DMS153 (cell line): ENCODE measurements at regions not wholly inside any gene's neighbourhood (a gene's known extent, or its start where the extent isn't known, plus 50 kb on each side); places are given as distances from the start of the nearest gene placed in this dataset.

Source experiments
- DNase-seq: peaks from one replicate; lab custom pipeline; 2025; lab: John Stamatoyannopoulos, UW

DNA sequence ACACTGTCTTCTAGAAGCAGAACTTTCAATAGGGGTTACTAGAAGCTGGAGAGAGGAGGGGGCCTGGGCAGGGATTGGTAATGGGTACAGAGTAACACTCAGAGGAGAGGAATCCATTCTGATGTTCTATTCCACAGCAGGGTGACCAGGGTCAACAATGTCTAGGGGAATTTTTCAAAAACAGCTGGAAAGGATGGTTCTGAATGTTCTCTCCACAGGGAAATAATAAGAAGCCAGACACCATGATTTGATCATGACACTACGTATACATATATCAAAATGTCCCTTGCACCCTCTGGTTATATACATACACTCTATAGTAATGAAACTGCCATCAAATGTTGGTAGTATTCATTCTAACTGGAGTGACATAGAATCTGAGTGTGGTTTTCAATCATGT is 111.2 kb upstream of the TOP3B start:
- DNase-seq, result no peak

DNA sequence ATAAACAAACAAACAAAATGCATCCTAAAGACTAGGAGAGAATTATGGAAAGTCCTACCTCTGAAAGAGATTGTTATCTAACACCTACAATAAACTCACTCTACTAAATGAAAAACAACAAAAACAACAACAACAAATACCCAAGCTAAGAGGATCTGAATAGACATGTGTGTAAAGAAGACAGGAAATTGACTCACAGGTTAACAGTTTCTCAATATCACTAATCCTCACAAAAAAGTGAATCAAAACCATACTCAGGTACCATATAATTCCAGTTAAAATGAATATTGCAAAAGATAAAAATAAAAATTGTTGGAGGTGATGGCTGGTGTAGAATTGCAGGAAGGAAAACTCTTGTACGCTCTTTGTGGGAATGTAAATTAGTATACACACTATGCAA is 110.4 kb upstream of the TOP3B start:
- no peak for DNase-seq

DNA sequence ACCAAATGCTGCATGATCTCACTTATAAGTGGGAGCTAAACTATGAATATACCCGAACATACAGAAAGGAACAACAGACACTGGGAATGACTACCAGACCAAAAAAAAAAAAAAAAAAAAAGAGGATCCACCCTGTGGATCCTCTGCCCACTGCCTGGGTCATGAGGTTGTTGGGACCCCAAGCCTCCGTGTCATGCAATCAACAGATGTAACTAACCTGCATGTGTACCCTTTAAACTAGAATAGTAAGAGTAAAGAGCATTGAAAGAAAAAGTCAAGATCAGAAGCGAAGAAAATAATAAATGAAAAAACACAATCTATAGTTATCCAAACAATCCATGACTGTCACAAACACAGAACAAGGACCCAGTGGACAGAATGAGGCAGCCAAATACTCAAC is 109.5 kb upstream of the TOP3B start:
- DNase-seq, result no peak

DNA sequence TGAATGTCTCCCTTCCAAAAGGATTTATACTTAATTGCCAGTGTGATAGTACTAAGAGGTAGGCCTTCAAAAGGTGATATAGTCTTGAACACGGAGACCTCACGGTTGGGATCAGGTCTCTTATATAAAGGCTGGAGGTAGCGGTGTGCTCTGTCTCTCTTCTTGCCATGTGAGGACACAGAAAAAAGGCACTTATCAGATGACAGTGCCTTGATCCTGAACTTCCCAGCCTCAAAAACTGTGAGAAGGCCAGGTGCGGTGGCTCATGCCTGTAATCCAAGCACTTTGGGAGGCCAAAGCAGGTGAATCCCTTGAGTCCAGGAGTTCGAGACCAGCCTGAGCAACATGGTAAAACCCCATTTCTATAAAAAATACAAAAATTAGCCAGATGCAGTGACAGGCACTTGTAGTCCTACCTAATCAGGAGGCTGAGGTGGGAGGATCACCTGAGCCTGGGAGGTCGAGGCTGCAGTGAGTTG is 108.9 kb upstream of the TOP3B start:
- DNase-seq, result no peak

DNA sequence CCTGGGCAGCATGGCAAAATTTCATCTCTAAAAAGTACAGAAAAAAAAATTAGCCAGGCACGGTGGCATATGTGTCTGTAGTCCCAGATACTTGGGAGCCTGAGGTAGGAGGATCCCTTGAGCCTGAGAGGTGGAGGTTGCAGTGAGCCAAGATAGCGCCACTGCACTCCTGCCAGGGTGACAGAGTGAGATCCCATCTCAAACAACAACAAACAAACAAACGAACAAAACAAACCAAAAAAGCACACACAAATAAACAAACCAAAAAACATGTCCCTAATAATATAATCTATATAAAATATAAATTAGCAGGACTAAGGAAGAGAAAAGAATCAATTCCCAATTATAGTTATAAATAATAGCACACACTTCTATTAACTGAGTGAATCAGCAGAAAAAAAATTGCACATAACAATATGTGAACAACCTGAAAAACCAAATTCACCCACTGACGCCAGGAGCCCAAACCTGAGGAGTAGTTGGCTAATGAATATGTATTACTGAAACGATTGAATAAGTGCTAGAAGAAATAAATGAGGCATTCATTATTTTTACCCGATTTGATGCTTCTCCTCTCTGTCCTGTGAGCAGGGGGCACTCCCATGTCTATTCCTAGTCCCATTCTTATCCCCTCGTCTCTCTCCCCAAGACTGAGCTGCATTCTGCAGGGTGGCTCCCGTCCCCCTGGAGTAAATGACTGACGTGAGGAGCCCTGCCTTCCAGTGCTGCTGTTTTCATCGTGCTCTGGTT is 108.2 kb upstream of the TOP3B start:
- DNase-seq, result no peak

DNA sequence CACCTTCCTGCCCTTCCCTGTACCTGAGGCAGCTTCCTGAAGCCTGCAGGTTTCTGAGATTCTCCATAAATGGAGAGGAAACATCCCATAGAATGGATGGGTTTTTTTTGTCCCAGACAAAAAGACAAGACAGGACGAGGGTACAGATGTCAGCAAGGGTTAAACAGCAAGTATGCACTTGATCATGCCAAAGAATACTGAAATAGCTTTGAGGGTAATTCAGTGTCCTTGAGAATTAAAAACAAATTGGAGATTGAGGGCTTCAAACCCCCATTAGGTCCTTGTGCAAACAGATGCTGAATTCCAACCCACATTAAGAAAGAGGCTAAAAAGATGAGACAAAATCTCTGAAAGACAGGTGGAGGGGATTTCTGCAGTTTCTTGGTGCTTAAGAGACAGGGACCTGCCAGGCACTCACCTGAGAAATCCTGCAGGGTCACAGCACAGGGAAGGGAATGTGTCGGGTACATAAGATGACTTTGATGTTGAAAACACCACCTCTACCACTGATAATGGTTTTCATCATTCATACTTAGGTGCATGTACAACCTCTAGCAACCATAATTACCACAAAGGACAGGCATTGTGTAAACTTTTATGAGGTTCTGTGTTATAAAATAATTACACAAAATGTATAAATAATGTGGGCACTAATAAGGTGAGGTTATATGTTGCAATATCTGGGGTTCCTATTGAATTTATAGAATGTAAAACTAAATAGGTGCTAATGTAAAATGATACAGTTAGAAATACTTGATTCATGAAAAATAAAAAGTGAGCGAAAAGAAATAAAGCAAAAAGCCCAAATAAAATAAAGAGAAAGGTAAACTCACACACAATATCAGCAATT is 107.1 kb upstream of the TOP3B start:
- no peak for DNase-seq

DNA sequence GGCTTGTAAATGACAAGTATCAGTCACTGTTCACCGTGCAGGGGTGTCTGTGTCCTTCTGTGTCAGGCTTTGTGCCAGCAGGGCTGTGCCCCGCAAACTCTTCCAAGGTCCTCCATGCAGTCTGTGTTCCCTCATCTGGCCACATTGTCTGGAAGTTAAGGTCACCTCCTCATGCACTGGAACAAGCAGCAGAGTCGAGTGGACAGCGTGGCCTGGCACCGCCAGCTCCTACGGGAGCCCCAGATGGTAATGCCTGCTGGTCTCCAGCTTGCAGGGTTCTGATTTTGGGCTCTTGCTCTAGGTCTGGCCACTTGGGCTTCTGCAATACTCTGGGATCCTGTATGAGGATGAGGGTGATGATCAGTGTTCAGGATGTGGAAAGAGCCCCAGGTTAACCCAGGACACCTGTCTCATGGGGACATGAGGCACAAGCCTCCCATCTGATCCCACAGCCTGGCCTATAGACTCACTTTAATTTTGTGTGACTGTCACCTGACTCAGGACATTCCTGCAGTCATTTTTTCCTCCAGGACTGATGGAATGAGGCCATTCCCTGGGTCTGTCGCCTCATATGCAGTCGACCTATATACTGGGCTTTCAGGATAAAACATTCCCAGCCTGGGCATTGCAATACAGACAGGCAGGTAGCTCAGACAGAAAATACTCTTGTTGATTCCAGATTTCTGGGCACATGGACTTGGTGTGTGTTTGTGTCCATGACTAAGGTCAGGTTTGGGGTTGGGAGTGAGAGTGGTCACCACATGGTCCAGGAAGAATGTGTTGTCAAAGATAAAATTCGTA is 106.3 kb upstream of the TOP3B start:
- DNase-seq, result no peak

DNA sequence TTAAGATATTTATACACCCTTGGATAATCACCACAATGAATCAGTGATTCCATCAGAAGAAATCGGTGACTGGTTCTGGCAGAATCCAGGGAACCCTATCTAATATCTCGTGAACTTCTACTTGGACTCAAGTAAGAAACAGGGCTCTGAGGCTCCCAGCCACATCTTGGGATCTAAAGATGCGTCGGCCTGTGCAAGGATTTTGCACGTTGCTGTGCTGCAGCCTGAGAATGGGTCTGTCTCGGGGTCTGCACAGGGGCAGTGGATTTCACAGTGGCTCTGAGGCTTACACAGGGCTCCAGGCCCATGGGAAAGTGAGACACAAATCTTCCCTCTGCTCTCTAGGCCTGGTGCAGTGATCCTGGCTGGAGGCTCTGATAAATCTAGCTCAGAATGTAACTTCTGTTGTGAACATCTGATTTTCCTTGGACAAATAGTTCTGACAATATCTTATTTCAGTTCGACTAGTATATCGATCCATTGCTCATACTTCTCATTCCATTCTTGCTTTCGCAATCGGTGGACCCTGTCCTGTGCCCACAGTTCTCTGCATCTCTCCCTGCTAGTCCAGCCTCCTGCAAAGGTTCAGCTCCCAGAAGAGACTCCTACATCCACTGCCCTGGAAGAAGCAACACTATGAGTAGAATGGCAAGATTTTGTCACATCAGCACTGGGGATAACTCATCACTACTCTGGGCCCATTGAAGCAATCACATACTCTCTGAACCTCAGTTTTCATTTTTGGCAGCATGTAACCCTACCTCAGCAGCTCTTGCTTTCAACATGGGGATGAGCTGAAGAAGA is 105.5 kb upstream of the TOP3B start:
- no peak for DNase-seq

DNA sequence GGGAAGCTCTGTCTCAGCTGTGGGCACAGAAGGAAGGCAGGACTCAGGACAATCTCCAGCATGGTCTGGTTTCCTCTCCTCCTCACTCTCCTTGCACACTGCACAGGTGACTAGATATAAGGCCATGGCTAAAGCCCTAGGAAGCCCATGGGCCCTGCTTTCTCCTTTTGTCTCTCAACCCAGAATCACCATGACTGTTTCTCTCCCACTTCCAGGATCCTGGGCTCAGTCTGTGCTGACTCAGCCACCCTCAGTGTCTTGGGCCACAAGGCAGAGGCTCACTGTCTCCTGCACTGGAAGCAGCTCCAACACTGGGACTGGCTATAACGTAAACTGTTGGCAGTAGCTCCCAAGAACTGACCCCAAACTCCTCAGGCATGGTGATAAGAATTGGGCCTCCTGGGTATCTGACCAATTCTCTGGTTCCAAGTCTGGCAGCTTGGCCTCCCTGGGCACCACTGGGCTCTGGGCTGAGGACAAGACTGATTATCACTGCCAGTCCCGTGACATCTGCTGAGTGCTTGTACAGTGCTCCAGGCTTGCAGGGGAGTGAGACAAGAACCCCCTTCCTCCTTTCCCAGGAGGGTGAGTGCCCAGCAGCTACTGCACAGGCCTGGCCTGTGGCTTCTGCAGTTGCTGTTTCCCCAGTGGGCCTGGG is 104.0 kb upstream of the TOP3B start:
- no peak for DNase-seq

DNA sequence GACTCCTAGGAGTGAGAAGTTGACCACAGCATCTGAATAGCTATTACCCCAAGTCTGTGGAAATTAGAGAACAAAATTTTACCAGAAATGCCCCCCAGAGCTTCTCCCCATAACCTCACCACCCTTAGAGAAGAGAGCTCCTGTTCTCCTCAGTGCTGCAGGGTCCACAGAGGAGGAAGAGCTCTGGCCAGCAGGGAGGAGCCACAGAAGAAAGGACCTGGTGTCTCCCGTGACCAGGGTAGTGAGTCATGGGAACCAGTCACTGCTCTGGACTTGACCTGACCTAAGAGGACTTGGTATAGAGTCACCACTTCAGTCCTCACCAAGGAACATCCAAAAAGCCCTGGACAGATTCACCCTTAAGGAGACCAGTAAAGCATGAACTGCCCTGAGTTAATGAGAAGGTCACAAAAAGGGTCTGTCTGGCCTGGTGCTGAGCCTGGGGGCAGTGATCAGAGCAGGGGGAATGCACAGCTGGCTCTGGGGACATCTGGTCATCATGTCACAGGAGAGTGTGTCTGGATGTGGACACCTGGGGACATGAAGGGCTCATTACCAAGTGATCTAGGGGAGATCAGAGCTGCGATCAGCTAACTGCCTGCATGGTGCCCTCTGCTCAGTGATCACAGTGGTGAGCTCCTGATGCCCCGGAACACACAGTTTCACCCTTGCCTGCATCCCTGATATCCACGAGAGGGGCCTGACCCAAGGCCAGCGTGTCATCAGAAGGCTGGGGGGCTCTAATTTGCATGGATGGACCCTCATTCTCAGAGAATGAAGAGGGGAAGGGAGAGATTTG is 103.3 kb upstream of the TOP3B start:
- DNase-seq, result no peak

DNA sequence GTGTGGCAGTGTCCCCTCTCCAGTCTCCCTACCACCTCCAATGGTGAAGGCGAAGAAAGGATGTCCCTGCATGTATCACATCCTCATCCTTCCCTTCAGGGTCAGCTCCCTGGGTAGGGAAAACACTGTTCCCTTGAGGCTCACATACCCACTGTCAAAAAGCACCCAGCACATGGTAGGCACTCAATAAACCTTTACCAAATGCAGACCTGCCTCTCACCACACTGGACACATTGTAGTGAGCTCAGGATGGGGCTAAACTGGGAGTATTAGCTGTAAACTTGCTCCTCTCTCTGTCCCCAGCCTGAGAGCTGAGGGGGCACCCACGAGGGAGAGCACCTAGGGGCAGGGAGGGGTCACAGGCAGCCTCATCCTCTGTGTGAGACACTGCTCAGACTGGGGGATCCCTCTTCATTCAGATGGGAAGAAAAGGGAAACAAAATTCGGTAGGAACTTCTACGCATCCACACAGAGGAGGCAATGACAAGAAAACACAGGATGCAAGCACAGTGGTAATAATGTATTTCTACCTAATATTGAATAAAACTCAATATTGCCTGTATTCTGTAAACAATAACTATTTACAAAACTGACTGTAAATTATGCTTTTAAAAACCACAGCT is 101.6 kb upstream of the TOP3B start:
- DNase-seq, result no peak

DNA sequence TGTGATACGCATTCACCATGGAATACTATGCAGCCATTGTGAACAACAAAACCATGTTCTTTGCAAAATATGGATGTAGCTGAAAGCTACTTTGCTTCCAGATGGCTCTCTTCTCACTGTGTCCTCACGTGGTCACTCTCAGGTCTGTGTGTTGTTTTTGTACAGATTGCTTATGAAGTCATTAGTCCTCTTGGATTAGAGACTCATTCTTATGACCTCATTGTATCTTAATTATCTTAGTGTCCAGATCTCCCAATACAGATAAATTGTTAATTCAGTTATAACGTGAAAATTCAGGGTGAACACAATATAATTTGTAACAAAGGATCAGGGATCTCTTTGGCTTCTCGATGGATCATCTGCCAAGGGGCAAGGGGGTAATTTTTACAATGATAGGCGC is 100.4 kb upstream of the TOP3B start:
- DNase-seq, result no peak

DNA sequence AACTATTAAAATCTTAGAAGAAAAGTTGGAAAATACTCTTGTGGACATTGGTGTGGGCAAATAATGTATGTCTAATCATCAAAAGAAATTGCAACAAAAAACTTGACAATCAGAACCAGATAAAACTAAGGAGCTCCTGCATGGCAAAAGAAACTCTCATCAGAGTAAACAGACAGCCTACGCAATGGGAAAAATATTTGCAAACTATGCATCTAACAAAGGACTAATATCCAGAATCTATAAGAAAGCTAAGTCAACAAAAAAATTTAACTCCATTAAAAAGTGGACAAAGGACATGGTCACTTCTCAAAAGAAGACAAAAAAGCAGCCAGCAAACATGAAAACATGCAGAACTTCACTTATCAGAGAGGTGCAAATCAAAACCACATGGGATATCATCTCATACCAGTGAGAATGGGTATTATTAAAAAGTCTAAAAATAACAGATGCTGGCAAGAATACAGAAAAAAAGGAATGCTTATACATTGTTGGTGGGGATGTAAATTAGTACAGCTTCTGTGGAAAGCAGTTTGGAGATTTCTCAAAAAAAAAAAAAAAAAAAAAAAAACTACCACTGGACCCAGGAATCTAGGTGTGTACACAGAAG is 99.7 kb upstream of the TOP3B start:
- DNase-seq, result no peak

DNA sequence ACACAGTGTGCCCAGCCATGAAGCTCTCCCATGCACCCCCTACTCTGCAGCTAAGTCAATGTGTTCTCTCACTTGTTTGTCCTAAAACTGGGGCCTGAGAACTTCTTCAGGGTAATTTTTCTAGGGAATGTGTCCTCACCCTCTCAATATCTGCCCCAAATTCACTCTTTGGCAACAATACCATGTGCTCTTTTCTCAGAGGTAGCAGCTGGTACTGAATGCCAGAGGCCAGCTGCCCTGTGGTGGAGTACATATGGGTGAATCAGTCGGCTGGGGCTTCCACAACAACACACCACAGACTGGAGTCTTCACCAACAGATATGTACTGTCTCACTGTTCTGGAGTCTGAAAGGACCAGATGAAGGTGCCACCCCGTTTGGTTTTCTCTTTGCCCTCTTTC is 97.7 kb upstream of the TOP3B start:
- no peak for DNase-seq

DNA sequence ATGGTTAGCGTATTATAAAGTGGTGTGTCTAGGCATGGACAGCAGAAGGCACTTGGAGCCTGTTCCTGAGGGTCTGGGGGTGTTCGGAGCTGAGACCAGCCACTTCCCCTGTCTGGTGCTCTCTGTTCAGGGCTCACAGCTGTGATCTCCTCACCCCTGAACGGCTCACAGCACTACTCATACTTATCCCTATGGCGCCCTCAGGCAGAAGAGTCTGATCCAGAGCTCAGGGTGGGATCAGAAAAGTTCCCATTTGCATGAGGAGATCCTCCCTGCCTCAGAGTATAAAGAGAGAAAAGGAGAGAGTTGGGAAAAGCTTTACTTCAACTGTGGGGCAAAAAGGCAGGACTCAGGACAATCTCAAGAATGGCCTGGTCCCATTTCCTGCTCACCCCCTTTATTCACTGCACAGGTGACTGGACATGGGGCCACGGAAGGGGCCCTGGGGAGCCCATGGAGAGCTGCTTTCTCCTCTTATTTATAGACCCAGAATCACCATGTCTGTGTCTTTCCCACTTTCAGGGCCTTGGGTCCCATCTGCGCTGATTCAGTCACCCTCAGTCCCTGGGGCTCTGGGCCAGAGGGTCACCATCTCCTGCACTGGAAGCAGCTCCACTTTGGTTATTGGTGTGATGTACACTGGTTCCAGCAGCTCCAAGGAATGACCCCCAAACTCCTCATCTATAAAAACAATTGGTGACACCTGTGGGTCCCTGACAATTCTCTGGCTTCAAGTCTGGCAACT is 97.0 kb upstream of the TOP3B start:
- no peak for DNase-seq

DNA sequence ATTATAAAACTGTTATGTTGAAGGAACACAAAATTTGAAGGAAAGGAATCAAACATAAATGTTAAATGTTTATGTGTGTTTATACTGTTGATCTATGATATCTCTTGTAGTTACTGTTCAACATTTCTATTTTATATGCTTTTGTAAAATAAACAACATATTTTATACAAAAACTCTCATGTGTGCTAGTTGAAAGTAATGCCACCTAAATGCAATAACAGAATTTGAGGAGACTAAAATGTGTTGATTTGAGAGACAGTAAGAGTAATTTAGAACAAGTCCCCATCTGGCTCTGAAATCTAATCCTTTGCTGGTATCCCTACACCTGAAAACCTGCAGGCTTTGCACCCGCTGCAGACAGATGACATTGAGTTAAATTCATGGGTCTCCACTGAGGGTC is 95.7 kb upstream of the TOP3B start:
- no peak for DNase-seq

DNA sequence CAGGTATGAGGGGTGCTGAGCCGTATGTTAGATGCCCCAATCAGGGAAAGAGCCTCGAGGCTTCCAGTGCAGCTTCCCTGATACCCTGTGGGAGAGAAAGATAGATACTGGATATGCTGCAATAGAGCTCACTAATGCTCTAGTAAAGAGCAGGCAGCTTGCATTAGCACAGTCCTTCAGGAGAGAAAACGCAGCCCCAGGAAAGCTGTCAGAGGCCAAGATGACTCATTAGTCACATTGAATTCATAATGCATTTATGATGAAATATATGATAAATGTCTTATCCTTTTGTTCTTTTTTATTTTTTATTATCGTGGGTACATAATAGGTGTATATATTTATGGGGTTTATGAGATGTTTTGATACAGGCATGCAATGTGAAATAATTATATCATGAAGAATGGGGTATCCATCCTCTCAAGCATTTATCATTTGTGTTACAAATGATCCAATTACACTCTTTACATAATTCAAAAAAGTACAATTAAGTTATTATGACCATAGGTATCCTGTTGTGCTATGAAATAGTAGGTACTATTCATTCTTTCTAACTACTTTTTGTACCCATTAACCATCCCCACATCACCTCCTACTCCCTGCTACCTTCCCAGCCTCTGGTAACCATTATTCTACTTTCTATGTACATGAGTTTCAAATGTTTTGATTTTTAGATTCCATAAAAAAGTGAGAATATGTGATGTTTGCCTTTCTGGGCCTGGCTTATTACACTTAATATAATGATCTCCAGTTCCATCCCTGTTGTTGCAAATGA is 94.5 kb upstream of the TOP3B start:
- DNase-seq, result no peak

DNA sequence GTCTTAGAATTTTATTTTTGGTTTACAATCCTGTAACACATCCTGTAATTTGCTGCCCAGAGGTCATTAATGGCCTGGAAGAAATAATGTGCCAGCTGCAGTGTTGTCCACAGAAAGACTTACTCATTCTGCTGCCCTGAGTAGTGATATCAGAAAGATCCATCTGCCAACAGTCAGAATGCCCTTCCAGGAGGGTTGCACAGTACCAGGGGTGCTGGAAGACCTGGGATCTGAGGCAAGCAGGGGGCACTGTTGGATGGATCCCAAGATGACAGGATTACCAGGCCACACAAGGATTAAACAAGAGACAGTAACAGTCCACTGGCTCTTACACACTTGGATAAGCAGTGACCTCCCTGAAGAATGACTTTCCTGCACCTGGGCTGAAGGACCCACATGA is 93.8 kb upstream of the TOP3B start:
- no peak for DNase-seq
